ENCODE measurements at regions not wholly inside any gene's neighbourhood (a gene's known extent, or its start where the extent isn't known, plus 50 kb on each side); places are given as distances from the start of the nearest gene placed in this dataset.

GRCh38 chr1:175804561-175804960 is 61.2 kb upstream of the TNR start:
- no peak overlapping the region for H3K4me3 ChIP-seq (ENCODE audit: extremely low read depth in 1 of 4, insufficient read depth in 2 of 4, low read depth in 3 of 4, low read length in 4 of 4)
- no peaks in the 10 kb centered on the region for H4K20me1 ChIP-seq (replicated peaks in 1 of 2; ENCODE audit: control insufficient read depth in 1 of 2, insufficient read depth in 2 of 2, low read length in 2 of 2)
- no peaks in the 10 kb centered on the region; a peak in 2 of 7 replicates for H3K27me3 ChIP-seq (replicated peaks in 1 of 4; ENCODE audit: control insufficient read depth in 3 of 4, extremely low read depth in 1 of 4, insufficient read depth in 3 of 4, low read length in 3 of 4)
- H3K79me1 ChIP-seq (ENCODE audit: low read depth, low read length): no peaks in the 10 kb centered on the region
- no peak overlapping the region for H3K14ac ChIP-seq (ENCODE audit: insufficient read length)
- H3K9ac ChIP-seq (replicated peaks in 1 of 4; ENCODE audit: extremely low read depth in 1 of 4, low read depth in 3 of 4, low read length in 3 of 4): no peak overlapping the region
- no peak overlapping the region for H2AFZ ChIP-seq (ENCODE audit: low read length)
- no peak overlapping the region for H3K4ac ChIP-seq (replicated peaks; ENCODE audit: insufficient read length, low read depth, low read length)
- no peak overlapping the region for H2BK5ac ChIP-seq (ENCODE audit: low read depth, low read length)
- H3K9me3 ChIP-seq (ENCODE audit: insufficient read depth in 2 of 2, low read depth in 1 of 2, low read length in 1 of 2): no peaks in the 10 kb centered on the region
- no peak overlapping the region for H2AK5ac ChIP-seq (ENCODE audit: low read depth, low read length)
- H2BK120ac ChIP-seq (replicated peaks; ENCODE audit: low read depth, low read length): no peak overlapping the region
- peaks cover 0 to 6% (median 3%) of the 10 kb centered on the region in 4 experiments; a peak in 3 of 7 replicates for H3K4me1 ChIP-seq (replicated peaks in 1 of 4; ENCODE audit: control insufficient read depth in 3 of 4, insufficient read depth in 4 of 4, low read length in 3 of 4)
- DNase-seq (ENCODE audit: low read depth in 1 of 2, low spot score in 2 of 2) (no peak), FAIRE-seq (no peak)
- no peak overlapping the region for H3K56ac ChIP-seq (replicated peaks; ENCODE audit: insufficient read length, low read depth, low read length)
- no peak overlapping the region for H3K23ac ChIP-seq (ENCODE audit: insufficient read length)
- no peak overlapping the region for H3K18ac ChIP-seq (ENCODE audit: extremely low read depth, low read length)
- ChIA-PET POLR2A (ENCODE audit: partially characterized antibody) (no interaction called here), CTCF (ENCODE audit: partially characterized antibody) (interaction anchor here (0.9 to 2.4 kb wide), 6 partner anchors 12 to 465 kb away, joined by 3 to 12 read pairs (median 3); no protein-coding TSS in a partner anchor)
- no peak overlapping the region for H4K5ac ChIP-seq (ENCODE audit: insufficient read length, low read depth, low read length)
- H2BK15ac ChIP-seq (ENCODE audit: low read length): no peak overlapping the region
- H3K23me2 ChIP-seq (ENCODE audit: low read depth, low read length): 0 out of 2 replicates have a peak, but pooled peaks cover 1% of the 10 kb centered on the region
- 89% methylated on average over 3 of the region's 3 CpGs; no CpG with 5 or more reads in 1 of the 2 experiments for whole genome bisulfite sequencing, 2 experiments (ENCODE audit: extremely low coverage in 1 of 2, insufficient coverage in 1 of 2, insufficient read length in 1 of 2, insufficient replicate concordance in 2 of 2, low coverage in 1 of 2, low lambda C conversion rate in 2 of 2, missing lambda C conversion rate in 1 of 2)
- no peak overlapping the region for H2BK20ac ChIP-seq (ENCODE audit: low read length)
- H2BK12ac ChIP-seq (ENCODE audit: low read depth, low read length): no peak overlapping the region
- no peaks in the 10 kb centered on the region for H3K79me2 ChIP-seq (ENCODE audit: control insufficient read depth in 1 of 2, insufficient read depth in 2 of 2, low read length in 2 of 2)
- H4K91ac ChIP-seq (replicated peaks; ENCODE audit: insufficient read length, low read length): no peak overlapping the region
- H3K4me2 ChIP-seq (ENCODE audit: insufficient read depth in 1 of 2, low read depth in 2 of 2, low read length in 2 of 2): no peak overlapping the region
- H3K36me3 ChIP-seq (ENCODE audit: control insufficient read depth in 2 of 4, insufficient read depth in 4 of 4, low read length in 3 of 4): no peaks in the 10 kb centered on the region
- no peak overlapping the region for H3K27ac ChIP-seq (ENCODE audit: low read depth, low read length)
- H4K8ac ChIP-seq (ENCODE audit: extremely low read depth, insufficient read depth, low read length): no peak overlapping the region
- TF ChIP-seq HDAC6 (IDR thresholded peaks at IDR 0.05; ENCODE audit: low read depth, low read length) (no peak), FOSL1 (IDR thresholded peaks at IDR 0.05; ENCODE audit: insufficient read depth, low read depth, low read length) (no peak), TCF12 (IDR thresholded peaks at IDR 0.05; ENCODE audit: low read depth, low read length) (no peak), POLR2A (IDR thresholded peaks at IDR 0.05; ENCODE audit: control extremely low read depth in 1 of 2, low read depth in 2 of 2, low read length in 2 of 2) (no peak), ATF2 (IDR thresholded peaks at IDR 0.05; ENCODE audit: low read length) (no peak), CBX5 (IDR thresholded peaks at IDR 0.05; ENCODE audit: low read depth, low read length) (no peak), EGR1 (IDR thresholded peaks at IDR 0.05; ENCODE audit: borderline replicate concordance, low read depth, low read length) (no peak), POLR2AphosphoS5 (IDR thresholded peaks at IDR 0.05; ENCODE audit: low read depth, low read length) (no peak), JUN (IDR thresholded peaks at IDR 0.05; ENCODE audit: low read depth, low read length) (no peak), YY1 (IDR thresholded peaks at IDR 0.05; ENCODE audit: low read depth, low read length) (no peak), EP300 (IDR thresholded peaks at IDR 0.05; ENCODE audit: borderline replicate concordance in 1 of 2, low read depth in 2 of 2, low read length in 2 of 2) (no peak), ATF3 (IDR thresholded peaks at IDR 0.05; ENCODE audit: insufficient read depth, low read depth, low read length) (no peak), HDAC2 (IDR thresholded peaks at IDR 0.05; ENCODE audit: borderline replicate concordance in 1 of 2, low read depth in 2 of 2, low read length in 2 of 2) (no peak)
